ENCODE measurements at regions not wholly inside any gene's neighbourhood (a gene's known extent, or its start where the extent isn't known, plus 50 kb on each side); places are given as distances from the start of the nearest gene placed in this dataset.

GRCh38 chr14:21882226-21882625, 208.6 kb upstream of the OR4E1 start:
- TF ChIP-seq CTCF (IDR thresholded peaks at IDR 0.05), result no peak
- TF ChIP-seq POLR2A (IDR thresholded peaks at IDR 0.05), result no peak
